Left hindlimb (tissue), 1 donor: ENCODE measurements at regions not wholly inside any gene's neighbourhood (a gene's known extent, or its start where the extent isn't known, plus 50 kb on each side); places are given as distances from the start of the nearest gene placed in this dataset.
A peak's percentile ranks its signal among the peaks of the same experiment; 100 is the strongest.
"Not testable (repeated sequence)": the region's sequence is repeated elsewhere in the genome, so short reads cannot be mapped to it uniquely, and the experiment has no call there.

Source experiments
- DNase-seq: peaks from one replicate; pipeline ENCODE4 v3.0.0-alpha.2; 2018

DNA sequence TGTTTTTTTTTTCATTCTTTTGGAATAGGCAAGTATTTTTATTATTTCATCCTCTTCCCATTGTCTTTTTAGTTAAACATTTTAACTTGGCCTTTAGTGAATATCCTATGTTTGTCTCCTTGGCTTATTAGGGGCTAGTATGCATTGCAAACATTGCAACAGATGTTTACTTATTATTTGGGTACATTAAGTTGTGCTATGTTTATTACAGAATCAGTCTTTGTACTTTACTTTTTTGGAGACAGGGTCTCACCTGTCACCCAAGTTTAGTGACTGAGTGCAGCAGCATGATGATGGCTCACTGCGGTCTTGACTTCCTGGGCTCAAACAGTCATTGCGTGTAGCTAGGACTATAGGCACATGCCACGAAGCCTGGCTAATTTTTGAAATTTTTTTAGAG, 51.1 kb upstream of the NUDT6 start:
- no peak for DNase-seq

GRCh38 chr4:122976111-122976510, 53.7 kb upstream of the NUDT6 start:
- no peak for DNase-seq

DNA sequence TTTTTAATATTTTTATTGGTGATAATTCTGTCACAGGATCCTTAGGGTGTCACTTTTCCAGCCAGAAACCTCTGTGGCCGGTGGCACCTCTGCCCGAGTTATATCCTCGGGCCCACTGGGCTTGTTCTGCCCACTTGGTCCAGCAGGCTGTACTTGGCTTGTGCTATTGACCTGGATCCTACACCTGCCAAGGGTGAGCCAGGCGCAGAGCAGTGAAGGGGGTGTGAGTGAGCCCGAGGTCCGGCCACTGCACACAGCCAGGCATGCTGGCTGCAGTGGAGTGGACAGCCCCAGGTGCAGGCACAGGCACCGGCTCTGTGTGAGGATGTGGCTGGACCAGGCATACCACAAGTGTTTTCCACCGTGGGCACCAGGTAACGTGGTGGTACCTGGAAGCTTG, 54.7 kb upstream of the NUDT6 start:
- DNase-seq = no peak

GRCh38 chr4:122978109-122978508, 55.7 kb upstream of the NUDT6 start:
- DNase-seq = no peak

GRCh38 chr4:122978789-122979188, 56.4 kb upstream of the NUDT6 start:
- no peak for DNase-seq

DNA sequence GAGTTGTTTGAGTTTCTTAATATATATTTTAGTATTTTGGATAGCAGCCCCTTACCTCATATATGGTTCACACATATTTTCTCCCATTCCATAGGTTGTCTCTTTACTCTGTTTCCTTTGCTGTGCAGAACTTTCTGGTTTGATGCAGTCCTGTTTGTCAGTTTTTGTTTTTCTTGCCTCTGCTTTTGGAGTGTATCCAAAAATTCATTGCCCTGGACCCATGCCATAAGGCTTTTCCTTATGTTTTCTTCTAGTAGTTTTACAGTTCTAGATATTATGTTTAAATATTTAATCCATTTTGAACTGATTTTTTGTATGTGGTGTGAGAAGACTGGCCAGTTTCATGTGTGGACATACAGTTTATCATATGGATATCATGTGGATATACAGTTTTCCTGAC, 58.5 kb upstream of the NUDT6 start:
- DNase-seq = no peak

- DNase-seq = no peak
These were observed 66.3 kb upstream of the NUDT6 start for GRCh38 chr4:122988696-122989095.

DNA sequence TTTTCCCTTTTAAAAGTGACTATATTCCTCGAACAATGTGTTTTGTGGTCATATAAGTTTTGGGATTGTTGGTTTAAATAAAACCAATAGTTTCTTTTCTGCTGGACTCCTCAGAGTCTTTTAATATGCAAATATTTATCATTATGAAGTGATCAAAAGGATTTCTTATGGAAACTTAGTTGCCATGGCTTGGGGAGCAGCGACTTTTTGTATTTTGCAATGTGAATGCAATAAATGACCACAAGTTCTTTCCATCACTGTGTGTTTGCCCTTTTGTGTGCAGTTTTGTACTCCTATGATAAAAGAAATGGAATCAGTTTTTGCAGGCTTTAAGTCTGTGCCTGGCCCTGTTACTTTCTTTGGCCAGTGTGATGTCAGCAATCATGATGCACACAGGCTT, 68.5 kb upstream of the NUDT6 start:
- no peak for DNase-seq

- DNase-seq = no peak
These were observed 69.7 kb upstream of the NUDT6 start for GRCh38 chr4:122992057-122992456.

- no peak for DNase-seq
These were observed 70.2 kb upstream of the NUDT6 start for GRCh38 chr4:122992641-122993040.

DNA sequence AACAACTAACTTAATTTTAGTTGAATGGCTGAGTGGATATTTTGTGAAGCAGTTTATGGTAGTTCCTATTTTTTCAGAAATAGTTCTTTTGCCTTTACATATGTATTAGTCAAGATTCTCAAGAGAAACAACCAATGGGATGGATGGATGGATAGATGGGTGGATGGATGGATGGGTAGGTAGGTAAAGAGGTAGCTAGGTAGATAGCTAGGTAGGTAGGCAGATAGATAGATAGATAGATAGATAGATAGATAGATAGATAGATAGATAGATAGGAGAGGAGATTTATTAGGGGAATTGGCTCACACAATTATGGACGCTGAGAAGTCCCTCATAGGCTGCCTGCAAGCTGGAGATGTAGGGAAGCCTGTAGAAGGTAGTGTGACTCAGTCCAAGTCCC, 74.0 kb upstream of the NUDT6 start:
- no peak for DNase-seq

- no peak for DNase-seq
These were observed 75.2 kb upstream of the NUDT6 start for GRCh38 chr4:122997463-122998101.

- not testable (repeated sequence) for DNase-seq
These were observed 81.7 kb upstream of the NUDT6 start for GRCh38 chr4:123004079-123004478.

GRCh38 chr4:123005126-123005525, 82.7 kb upstream of the NUDT6 start:
- DNase-seq = not testable (repeated sequence)

GRCh38 chr4:123007679-123008078, 85.3 kb upstream of the NUDT6 start:
- no peak for DNase-seq

DNA sequence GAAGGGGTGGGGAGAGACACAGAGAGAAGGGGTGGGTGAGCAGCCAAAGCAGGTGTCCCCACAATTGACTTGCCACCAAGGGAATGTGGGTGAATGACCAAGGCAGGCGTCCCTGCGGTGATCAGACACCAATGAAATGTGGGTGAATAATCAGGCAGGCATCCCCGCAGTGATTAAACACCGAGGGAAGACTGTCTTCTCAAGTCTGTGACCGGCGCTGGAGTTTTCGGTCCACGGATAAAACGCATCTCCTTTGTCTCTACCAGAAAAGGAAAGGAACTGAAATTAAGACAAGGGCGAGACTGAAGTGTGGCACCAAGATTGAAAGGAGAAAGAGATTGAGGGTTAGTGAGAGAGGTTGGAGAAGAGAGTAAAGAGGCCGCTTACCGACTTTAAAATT, 90.0 kb upstream of the NUDT6 start:
- DNase-seq = not testable (repeated sequence)

DNA sequence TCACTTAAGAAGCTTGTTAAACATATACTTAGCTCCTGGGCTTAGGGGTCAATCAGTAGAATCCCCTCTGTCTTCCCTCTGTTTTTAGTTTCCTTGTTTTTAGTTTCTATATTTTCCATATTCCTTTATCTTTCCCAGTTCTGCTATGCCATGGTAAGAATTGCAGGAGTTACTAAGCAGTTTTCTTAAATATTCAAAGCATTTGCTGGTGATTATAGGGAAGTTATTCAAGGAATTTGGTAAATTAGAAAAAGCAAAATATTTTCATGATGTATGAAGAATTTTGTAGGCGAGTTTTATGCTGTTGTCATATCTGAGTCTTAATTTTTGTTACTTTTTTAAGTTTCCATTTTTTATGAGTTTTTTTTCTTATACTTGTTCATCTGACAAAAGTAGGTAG, 91.6 kb upstream of the NUDT6 start:
- DNase-seq = no peak

DNA sequence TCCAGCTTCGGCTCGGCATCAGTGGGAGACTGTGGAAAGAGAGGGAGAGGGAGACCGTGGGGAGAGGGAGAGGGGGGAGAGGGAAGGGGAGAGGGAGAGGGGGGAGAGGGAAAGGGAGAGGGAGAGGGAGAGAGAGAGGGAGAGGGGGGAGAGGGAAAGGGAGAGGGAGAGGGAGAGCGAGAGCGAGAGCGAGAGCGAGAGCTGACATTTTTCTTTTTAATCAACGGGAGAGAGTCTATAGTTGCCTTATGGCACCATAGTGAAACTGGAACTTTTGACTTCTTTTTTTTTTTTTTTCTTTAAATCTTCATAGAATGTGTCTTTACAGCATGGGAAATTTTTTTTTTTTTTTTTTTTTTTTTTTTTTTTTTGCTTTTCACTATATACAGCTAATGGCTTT, 94.7 kb upstream of the NUDT6 start:
- no peak for DNase-seq

DNA sequence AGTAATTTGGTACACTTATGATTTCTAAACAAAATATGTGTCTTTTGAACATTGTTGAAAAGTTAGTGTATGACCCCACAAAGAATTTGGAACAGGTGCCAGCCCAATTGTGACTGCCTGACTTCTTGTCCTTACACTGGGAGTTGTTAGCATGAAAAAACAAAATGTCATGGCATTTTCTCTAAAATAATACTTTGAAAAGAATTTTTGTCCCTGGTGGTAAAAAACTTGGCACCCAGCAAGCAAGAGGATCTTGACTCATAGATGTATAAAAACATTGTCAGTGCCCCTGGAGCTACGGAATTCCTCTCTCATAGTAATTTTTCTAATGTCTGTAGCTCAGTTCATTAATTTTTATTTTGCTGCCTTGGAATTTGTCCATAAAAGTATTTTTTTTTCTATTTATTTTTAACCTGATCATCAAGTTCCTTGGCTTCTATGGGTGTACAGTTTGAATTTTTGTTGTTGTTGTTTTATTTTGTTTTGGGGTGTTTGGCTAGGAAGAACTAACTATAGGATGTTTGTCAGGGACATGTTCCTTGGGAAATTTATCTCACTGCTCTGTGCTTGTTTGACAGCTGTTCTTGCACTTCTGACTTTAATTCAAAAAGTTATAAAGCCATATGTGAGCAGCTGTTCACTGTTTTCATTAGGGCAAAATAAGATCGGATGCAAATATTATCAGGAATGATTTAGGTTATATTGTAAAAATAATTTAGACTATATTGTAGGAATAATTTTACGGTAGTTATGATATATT, 95.4 kb upstream of the NUDT6 start:
- DNase-seq = no peak

- no peak for DNase-seq
These were observed 96.0 kb upstream of the NUDT6 start for GRCh38 chr4:123018396-123018775.

DNA sequence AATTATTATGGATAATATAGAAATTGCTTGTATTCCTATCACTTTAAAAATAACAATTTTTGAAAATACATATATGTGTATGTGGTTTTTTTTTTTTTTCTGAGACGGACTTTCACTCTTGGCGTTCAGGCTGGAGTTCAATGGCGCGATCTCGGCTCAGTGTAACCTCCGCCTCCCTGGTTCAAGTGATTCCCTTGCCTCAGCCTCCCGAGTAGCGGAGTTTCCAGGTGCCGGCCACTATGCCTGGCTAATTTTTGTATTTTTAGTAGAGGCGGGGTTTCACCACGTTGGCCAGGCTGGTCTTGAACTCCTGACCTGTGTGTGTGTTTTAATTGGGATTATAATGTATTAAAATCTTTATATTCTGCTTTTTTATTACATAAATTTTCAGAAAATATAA, 97.9 kb upstream of the NUDT6 start:
- no peak for DNase-seq

- no peak for DNase-seq
These were observed 101.2 kb upstream of the NUDT6 start for GRCh38 chr4:123023647-123024046.

GRCh38 chr4:123024710-123025109, 102.3 kb upstream of the NUDT6 start:
- DNase-seq = no peak

- no peak for DNase-seq
These were observed 103.0 kb upstream of the NUDT6 start for GRCh38 chr4:123025398-123025797.

DNA sequence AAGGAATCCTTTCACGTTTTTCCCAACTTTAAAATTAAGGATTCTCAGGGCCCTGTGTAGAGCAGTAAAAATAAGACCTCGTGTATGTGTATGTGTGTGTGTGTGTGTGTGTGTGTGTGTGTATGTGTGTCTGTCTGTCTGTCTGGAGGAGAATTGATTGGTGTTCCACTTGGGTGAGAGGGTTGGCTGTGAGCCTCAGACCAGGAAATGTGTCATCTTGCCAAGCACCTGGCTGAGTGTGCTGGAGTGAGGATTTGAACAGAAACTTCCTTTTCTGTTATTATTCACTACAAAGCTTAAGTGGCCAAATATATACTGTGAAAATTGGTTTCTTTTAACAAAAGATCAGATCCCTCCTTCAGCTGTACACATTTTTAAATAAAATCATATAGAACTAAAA, 103.6 kb upstream of the NUDT6 start:
- peak; percentile 72 for DNase-seq
